Body of pancreas (tissue), 4 donors: ENCODE measurements at regions not wholly inside any gene's neighbourhood (a gene's known extent, or its start where the extent isn't known, plus 50 kb on each side); places are given as distances from the start of the nearest gene placed in this dataset.

Experiments used
- ATAC-seq: fragments of 150-250 bp; one replicate; pipeline ENCODE4 v1.9.1; 2016
- DNase-seq, 4 donors: peaks; one replicate each; pipeline ENCODE4 v3.0.0-alpha.2; 2019
- H3K27ac ChIP-seq, 4 donors: fragments of 200-600 bp; sonication (generic); 1 replicate in 3 of 4; 2 replicates in 1 of 4; pipeline versions ENCODE4 v1.5.1 to v1.6.1; 2016 to 2019; ENCODE audit warnings: mild to moderate bottlenecking in 1 of 4, mixed read lengths in 1 of 4, moderate library complexity in 1 of 4
- H3K27me3 ChIP-seq, 2 donors: fragments of 200-600 bp; sonication (generic); one replicate each; pipeline ENCODE4 v1.6.0; 2016; ENCODE audit warnings: mild to moderate bottlenecking in 1 of 2
- H3K36me3 ChIP-seq, 2 donors: fragments of 200-600 bp; sonication (generic); replicated peaks in 1 of 2; 2 replicates each; pipeline ENCODE4 v1.5.1; 2016; ENCODE audit warnings: low read depth in 2 of 2; ENCODE audit not compliant: insufficient read depth in 1 of 2
- H3K4me1 ChIP-seq: fragments of 200-600 bp; sonication (generic); one replicate; pipeline ENCODE4 v1.6.0; 2016
- H3K4me3 ChIP-seq, 2 donors: fragments of 200-600 bp; sonication (generic); 1 replicate in 1 of 2; 2 replicates in 1 of 2; pipeline ENCODE4 v1.5.1; 2016 to 2019
- H3K9me3 ChIP-seq, 3 donors: fragments of 200-600 bp; sonication (generic); 1 replicate in 2 of 3; 2 replicates in 1 of 3; pipeline ENCODE4 v1.5.1; 2016
- POLR2A ChIP-seq, 3 donors: fragments of 450-650 bp; IDR thresholded peaks; one replicate each; pipeline ENCODE4 v1.6.1; 2016; ENCODE audit warnings: antibody characterized with exemption in 3 of 3, mild to moderate bottlenecking in 2 of 3
- WGBS, 2 donors: methylation state at CpG; one replicate each; pipeline ENCODE4 v1.1.5; 2017; 5-methylcytosine and 5-hydroxymethylcytosine counted together
- intact Hi-C: fragments of 100-400 bp; cut with DNase I; formaldehyde crosslinking; loops from one replicate; pipeline ENCODE4 v1.15.1; 2023
- TF ChIP-seq, protein P1 (sequence below), 7 experiments: fragments of 450-650 bp in 4 of 7; fragments of 200-600 bp in 3 of 7; sonication (generic) in 3 of 7; IDR thresholded peaks; one replicate each; pipeline ENCODE4 v1.5.1; 2016 to 2019; ENCODE audit warnings: antibody characterized with exemption in 7 of 7

DNA sequence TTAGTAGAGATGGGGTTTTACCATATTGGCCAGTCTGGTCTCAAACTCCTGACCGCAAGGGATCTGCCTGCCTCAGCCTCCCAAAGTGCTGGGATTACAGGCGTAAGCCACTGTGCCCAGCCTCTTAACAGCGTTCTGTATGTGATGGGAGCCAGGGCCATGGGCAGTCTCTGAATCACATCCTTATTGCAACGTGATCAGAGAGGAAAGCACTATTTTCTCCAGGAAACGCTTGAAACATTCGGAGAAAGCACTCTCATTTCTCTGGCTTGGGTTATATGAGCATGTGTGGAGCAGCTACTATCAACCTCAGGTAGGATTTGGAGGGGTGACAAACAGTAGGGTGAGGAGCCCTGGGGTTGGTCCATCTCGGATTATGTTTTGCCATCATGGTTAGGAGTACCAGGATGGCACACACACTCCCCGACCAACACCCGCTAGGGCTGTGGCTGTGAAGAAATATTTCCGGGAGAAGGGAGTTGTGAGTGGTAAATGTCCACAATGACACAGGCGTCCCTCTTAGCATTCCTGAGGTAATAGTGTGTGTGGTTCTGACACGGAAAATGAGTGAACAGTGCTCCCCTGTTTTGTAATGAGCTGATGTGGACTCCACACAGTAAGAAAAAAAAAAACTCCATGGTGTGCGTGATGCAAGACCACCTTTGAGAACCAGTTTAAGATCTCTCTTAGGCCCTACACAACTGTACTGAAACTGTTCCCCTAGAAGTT is 406.2 kb upstream of the ZNF608 start:
- no peaks in the 10 kb centered on the region for H3K27me3 ChIP-seq
- TF ChIP-seq, protein P1, sequence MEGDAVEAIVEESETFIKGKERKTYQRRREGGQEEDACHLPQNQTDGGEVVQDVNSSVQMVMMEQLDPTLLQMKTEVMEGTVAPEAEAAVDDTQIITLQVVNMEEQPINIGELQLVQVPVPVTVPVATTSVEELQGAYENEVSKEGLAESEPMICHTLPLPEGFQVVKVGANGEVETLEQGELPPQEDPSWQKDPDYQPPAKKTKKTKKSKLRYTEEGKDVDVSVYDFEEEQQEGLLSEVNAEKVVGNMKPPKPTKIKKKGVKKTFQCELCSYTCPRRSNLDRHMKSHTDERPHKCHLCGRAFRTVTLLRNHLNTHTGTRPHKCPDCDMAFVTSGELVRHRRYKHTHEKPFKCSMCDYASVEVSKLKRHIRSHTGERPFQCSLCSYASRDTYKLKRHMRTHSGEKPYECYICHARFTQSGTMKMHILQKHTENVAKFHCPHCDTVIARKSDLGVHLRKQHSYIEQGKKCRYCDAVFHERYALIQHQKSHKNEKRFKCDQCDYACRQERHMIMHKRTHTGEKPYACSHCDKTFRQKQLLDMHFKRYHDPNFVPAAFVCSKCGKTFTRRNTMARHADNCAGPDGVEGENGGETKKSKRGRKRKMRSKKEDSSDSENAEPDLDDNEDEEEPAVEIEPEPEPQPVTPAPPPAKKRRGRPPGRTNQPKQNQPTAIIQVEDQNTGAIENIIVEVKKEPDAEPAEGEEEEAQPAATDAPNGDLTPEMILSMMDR (IDR thresholded peaks at IDR 0.05), result no peak
- no peak for TF ChIP-seq POLR2A (IDR thresholded peaks at IDR 0.05)
- H3K36me3 ChIP-seq, result no peaks in the 10 kb centered on the region
- DNase-seq, result no peak
- ATAC-seq, result no peak
- H3K27ac ChIP-seq, result no peak overlapping the region
- intact Hi-C loops, result no loop called here
- no peak overlapping the region for H3K4me3 ChIP-seq
- no peaks in the 10 kb centered on the region for H3K9me3 ChIP-seq
- 90 to 92% methylated on average over 13 of the region's 13 CpGs for WGBS, 2 donors
- H3K4me1 ChIP-seq, result no peaks in the 10 kb centered on the region

DNA sequence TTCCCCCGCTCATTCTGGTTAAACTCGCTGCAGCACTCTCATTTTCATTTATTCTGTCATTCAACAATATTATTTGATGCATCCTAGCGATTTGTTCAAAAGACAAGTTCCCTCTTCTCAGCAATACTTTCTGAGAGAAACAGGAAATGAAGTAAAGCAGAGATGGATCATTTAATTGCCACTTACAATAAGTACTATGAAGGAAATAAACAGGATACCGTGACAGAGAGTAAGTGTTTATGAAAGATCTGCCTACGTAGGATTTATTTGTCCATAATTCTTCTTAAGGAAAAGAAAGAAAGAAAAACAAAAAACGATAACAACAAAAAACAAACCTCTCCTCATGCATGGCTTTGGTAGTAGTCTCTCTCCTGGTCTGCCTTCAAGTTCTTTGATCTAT is 406.8 kb upstream of the ZNF608 start:
- no peak for TF ChIP-seq POLR2A (IDR thresholded peaks at IDR 0.05)
- TF ChIP-seq, protein P1 (IDR thresholded peaks at IDR 0.05), result no peak

DNA sequence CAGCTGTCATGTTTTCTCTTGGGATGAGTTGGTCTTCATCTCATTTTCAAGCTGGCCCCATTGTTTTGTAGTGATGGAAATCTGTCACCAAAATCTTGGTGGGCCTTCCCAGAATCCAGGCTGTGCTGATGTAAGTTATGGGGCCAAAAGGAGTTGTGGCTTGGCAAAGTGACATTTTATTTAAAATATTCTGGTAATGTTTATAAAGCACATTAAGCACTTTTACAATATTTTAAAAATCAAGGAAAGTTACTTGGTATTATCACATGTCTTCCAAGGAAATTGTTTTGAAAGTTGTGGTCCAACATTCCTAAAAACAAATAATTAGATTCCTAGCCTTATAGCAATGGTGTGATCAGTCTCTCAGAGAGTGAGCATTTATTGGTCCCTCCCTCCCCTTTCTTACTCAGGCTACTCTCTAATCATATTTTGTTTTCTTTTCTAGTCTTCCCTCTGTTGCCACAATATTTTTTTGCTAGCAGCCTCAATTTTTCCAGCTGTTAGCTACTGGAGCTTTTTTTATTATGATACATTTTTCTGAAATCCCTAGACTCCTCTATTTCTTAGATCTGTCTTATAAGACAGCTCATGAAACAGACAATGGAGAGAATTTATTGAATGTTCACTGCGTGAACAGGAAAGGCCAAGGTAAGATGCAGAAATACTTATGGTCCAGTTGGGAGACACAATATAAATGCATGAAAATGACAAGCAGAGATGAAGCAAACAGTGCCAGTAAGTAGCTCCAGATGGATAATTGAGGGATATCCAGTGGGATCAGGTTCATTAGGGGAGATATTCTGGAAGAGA is 408.1 kb upstream of the ZNF608 start:
- ATAC-seq (no peak), DNase-seq (no peak)
- intact Hi-C loops, result no loop called here
- H3K27me3 ChIP-seq, result no peaks in the 10 kb centered on the region
- no peak overlapping the region for H3K27ac ChIP-seq
- H3K36me3 ChIP-seq, result no peaks in the 10 kb centered on the region
- H3K4me1 ChIP-seq, result no peaks in the 10 kb centered on the region
- 0 to 88% methylated on average over 1 of the region's 1 CpG for WGBS, 2 donors
- H3K9me3 ChIP-seq, result no peaks in the 10 kb centered on the region
- no peak overlapping the region for H3K4me3 ChIP-seq
- TF ChIP-seq, protein P1 (IDR thresholded peaks at IDR 0.05), result no peak
- TF ChIP-seq POLR2A (IDR thresholded peaks at IDR 0.05), result no peak

More for the DNA sequence above, 406.8 kb upstream of the ZNF608 start:
- intact Hi-C loops, result no loop called here
- ATAC-seq, result no peak
- DNase-seq, result no peak
- Histone ChIP-seq H3K27ac (no peak overlapping the region), H3K27me3 (no peaks in the 10 kb centered on the region), H3K4me3 (no peak overlapping the region), H3K9me3 (no peaks in the 10 kb centered on the region), H3K4me1 (no peaks in the 10 kb centered on the region), H3K36me3 (no peaks in the 10 kb centered on the region)
- 44 to 55% methylated on average over 6 of the region's 6 CpGs for WGBS, 2 donors

DNA sequence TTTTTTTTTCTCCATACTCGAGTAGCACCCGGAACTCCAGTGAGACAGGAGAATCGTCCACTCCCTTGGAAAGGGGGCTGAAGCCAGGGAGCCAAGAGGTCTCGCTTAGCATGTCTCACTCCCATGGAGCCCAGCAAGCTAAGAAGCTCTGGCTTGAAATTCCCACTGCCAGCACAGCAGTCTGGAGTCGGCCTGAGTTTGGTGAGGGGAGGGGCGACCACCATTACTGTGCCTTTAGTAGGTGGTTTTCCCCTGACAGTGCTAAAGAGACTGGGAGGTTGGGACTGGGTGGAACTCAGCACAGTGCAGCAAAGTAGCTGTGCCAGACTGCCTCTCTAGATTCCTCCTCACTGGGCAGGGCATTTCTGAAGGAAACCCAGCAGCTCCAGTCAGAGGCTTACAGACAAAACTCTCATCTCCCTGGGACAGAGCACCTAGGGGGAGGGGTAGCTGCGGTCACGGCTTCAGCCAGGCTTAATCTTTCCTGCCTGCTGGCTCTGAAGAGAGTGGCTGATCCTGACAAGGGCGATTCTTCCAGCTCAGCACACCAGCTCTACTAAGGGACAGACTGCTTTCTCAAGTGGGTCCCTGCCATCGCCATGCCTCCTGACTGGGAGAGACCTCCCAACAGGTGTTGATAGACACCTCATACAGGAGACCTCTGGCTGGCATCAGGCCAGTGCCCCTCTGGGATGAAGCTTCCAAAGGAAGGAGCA is 414.5 kb upstream of the ZNF608 start:
- intact Hi-C loops, result no loop called here
- Histone ChIP-seq H3K36me3 (no peaks in the 10 kb centered on the region), H3K27ac (no peak overlapping the region), H3K27me3 (no peaks in the 10 kb centered on the region), H3K4me1 (no peaks in the 10 kb centered on the region), H3K4me3 (no peak overlapping the region), H3K9me3 (no peaks in the 10 kb centered on the region)
- ATAC-seq, result no peak
- DNase-seq, result no peak
- TF ChIP-seq, protein P1 (IDR thresholded peaks at IDR 0.05), result no peak
- TF ChIP-seq POLR2A (IDR thresholded peaks at IDR 0.05), result no peak
- 66 to 77% methylated on average over 10 of the region's 10 CpGs for whole genome bisulfite sequencing, 2 donors
